MM.1S (cell line): ENCODE measurements at regions not wholly inside any gene's neighbourhood (a gene's known extent, or its start where the extent isn't known, plus 50 kb on each side); places are given as distances from the start of the nearest gene placed in this dataset.
A peak's percentile ranks its signal among the peaks of the same experiment; 100 is the strongest.

Experiments used
- DNase-seq: peaks from one replicate; pipeline ENCODE4 v3.0.0-alpha.2; 2015
- H2AFZ ChIP-seq: fragments of 300-600 bp; sonication (generic); 2 replicates; pipeline ENCODE4 v1.6.0; 2016; ENCODE audit warnings: antibody characterized with exemption, low read length
- H3F3A ChIP-seq: fragments of 300-600 bp; sonication (generic); 2 replicates; pipeline ENCODE4 v1.6.1; 2016; ENCODE audit warnings: mild to moderate bottlenecking, antibody characterized with exemption, low read length, moderate library complexity, mixed read lengths; ENCODE audit not compliant: insufficient read depth
- H3K27ac ChIP-seq: fragments of 300-600 bp; sonication (generic); 2 replicates; pipeline ENCODE4 v1.5.1; 2016; ENCODE audit warnings: mild to moderate bottlenecking, low read length
- H3K27me3 ChIP-seq: fragments of 300-600 bp; sonication (generic); replicated peaks from 2 replicates; pipeline ENCODE4 v1.6.0; 2016; ENCODE audit warnings: low read length; ENCODE audit not compliant: insufficient read depth
- H3K36me3 ChIP-seq: fragments of 300-600 bp; sonication (generic); replicated peaks from 2 replicates; pipeline ENCODE4 v1.6.1; 2016; ENCODE audit warnings: mild to moderate bottlenecking, low read length, mixed read lengths; ENCODE audit not compliant: insufficient read depth
- H3K4me1 ChIP-seq: fragments of 300-600 bp; sonication (generic); 2 replicates; pipeline ENCODE4 v1.6.1; 2016; ENCODE audit warnings: low read length, mixed read lengths
- H3K4me2 ChIP-seq: fragments of 300-600 bp; sonication (generic); 2 replicates; pipeline ENCODE4 v1.6.0; 2016; ENCODE audit warnings: low read depth, low read length
- H3K4me3 ChIP-seq: fragments of 300-600 bp; sonication (generic); 2 replicates; pipeline ENCODE4 v1.5.1; 2016; ENCODE audit warnings: low read length, mixed read lengths
- H3K79me2 ChIP-seq: fragments of 300-600 bp; sonication (generic); 2 replicates; pipeline ENCODE4 v1.6.1; 2016; ENCODE audit warnings: mixed run types, low read length, mixed read lengths
- H3K9ac ChIP-seq: fragments of 300-600 bp; sonication (generic); 2 replicates; pipeline ENCODE4 v1.6.1; 2016; ENCODE audit warnings: low read length, mixed read lengths
- H3K9me2 ChIP-seq: fragments of 300-600 bp; sonication (generic); replicated peaks from 2 replicates; pipeline ENCODE4 v1.6.1; 2016; ENCODE audit warnings: mild to moderate bottlenecking, low read length, mixed read lengths; ENCODE audit not compliant: insufficient read depth
- H3K9me3 ChIP-seq: fragments of 300-600 bp; sonication (generic); replicated peaks from 2 replicates; pipeline ENCODE4 v1.6.1; 2016; ENCODE audit warnings: mild to moderate bottlenecking, low read length, mixed read lengths; ENCODE audit not compliant: insufficient read depth
- H4K20me1 ChIP-seq: fragments of 300-600 bp; sonication (generic); 2 replicates; pipeline ENCODE4 v1.6.1; 2016; ENCODE audit warnings: mild to moderate bottlenecking, low read length, moderate library complexity, mixed read lengths; ENCODE audit not compliant: insufficient read depth
- EZH2 ChIP-seq: fragments of 300-600 bp; sonication (generic); optimal IDR thresholded peaks from 2 replicates; pipeline ENCODE3; 2017; ENCODE audit warnings: low read depth, mild to moderate bottlenecking, antibody characterized with exemption, low read length, mixed read lengths
- EZH2phosphoT487 ChIP-seq: fragments of 300-600 bp; sonication (generic); IDR thresholded peaks from 2 replicates; pipeline ENCODE4 v1.6.1; 2018; ENCODE audit warnings: antibody characterized with exemption, low read length
- TF ChIP-seq, protein P1 (sequence below): fragments of 300-600 bp; sonication (generic); IDR thresholded peaks from 2 replicates; pipeline ENCODE4 v1.5.1; 2016; ENCODE audit warnings: antibody characterized with exemption, low read length, mixed read lengths

DNA sequence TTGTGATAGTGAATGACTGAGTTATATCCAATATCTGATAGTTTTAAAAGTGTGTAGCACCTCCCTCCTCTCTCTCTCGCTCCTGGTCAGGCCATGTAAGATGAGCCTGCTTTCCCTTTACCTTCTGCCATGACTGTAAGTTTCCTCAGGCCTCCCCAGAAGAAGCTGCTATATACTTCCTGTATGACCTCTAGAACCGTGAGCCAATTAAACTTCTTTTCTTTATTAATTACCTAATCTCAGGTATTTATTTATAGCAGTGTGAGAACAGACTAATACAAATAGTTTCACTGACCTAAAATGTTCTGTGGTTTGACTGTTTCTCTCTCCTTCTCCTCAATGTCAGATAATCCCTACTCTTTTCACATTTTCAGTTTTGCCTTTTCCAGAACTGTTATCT, 321.3 kb upstream of the MBL2 start:
- Histone ChIP-seq H3K4me1 (peaks cover 7% of the 10 kb centered on the region; the same call in 1 of the 2 replicates), H3K27ac (no peak overlapping the region), H3F3A (no peaks in the 10 kb centered on the region; the same call in 1 of the 2 replicates), H2AFZ (no peak overlapping the region), H3K4me2 (peak overlapping the region; percentile 10; the same call in 1 of the 2 replicates), H3K9ac (no peak overlapping the region), H3K79me2 (no peaks in the 10 kb centered on the region), H3K36me3 (no peaks in the 10 kb centered on the region), H3K27me3 (no peaks in the 10 kb centered on the region), H3K4me3 (no peak overlapping the region), H3K9me3 (no peaks in the 10 kb centered on the region), H4K20me1 (no peaks in the 10 kb centered on the region), H3K9me2 (no peaks in the 10 kb centered on the region)
- TF ChIP-seq, protein P1, sequence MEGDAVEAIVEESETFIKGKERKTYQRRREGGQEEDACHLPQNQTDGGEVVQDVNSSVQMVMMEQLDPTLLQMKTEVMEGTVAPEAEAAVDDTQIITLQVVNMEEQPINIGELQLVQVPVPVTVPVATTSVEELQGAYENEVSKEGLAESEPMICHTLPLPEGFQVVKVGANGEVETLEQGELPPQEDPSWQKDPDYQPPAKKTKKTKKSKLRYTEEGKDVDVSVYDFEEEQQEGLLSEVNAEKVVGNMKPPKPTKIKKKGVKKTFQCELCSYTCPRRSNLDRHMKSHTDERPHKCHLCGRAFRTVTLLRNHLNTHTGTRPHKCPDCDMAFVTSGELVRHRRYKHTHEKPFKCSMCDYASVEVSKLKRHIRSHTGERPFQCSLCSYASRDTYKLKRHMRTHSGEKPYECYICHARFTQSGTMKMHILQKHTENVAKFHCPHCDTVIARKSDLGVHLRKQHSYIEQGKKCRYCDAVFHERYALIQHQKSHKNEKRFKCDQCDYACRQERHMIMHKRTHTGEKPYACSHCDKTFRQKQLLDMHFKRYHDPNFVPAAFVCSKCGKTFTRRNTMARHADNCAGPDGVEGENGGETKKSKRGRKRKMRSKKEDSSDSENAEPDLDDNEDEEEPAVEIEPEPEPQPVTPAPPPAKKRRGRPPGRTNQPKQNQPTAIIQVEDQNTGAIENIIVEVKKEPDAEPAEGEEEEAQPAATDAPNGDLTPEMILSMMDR = no peak
- TF ChIP-seq EZH2phosphoT487 = no peak
- DNase-seq = peak; percentile 27

DNA sequence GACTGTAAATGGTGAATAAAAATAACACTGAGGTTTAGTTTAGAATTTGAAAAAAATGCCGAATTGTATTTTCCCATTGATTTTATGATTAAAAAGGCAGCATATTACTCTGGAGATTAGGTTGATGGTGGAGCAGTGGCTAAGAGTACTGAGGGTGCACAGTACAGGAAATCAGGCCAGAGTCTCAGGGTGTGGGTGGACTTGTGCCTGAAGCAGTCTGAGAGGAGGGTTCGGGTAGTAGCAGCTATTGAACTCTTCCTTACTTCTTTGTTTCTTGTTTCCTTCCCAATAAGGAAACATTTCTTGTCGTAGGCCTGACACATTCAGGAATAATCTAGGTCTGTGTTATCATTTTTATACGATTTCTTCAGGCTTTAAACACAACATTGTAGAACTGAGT, 319.0 kb upstream of the MBL2 start:
- no peak overlapping the region for H2AFZ ChIP-seq
- no peak overlapping the region for H3K4me3 ChIP-seq
- H3K9ac ChIP-seq = no peak overlapping the region
- no peaks in the 10 kb centered on the region for H3K9me3 ChIP-seq
- peaks cover 7% of the 10 kb centered on the region; the same call in 1 of the 2 replicates for H3K4me1 ChIP-seq
- no peaks in the 10 kb centered on the region for H3K27me3 ChIP-seq
- no peaks in the 10 kb centered on the region for H3K9me2 ChIP-seq
- no peak for DNase-seq
- no peak overlapping the region for H3K4me2 ChIP-seq
- no peak overlapping the region for H3K27ac ChIP-seq
- H4K20me1 ChIP-seq = no peaks in the 10 kb centered on the region
- no peaks in the 10 kb centered on the region for H3K36me3 ChIP-seq
- no peaks in the 10 kb centered on the region; the same call in 1 of the 2 replicates for H3F3A ChIP-seq
- TF ChIP-seq EZH2 (no peak), EZH2phosphoT487 (no peak)
- TF ChIP-seq, protein P1 = no peak
- no peaks in the 10 kb centered on the region for H3K79me2 ChIP-seq

DNA sequence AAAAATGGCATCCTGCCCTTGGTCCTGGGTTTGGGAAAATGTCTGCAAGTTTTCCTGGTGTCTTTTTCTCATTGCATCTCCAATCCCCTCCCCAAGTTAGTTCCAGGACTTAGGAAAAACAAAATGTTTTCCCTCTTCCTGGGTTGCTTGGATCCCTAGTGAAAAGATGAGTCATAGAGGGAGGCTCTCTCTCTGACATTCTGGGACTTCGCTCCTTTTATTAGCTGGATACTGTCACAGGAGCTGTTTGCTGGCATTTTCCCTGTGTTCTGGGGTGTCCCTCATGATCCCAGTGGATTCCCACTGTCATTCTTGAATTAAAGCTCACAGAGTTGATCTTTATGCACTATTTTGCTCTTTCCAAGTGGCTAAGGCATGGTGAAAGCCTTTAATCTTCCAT, 316.4 kb upstream of the MBL2 start:
- no peaks in the 10 kb centered on the region for H3K4me1 ChIP-seq
- no peaks in the 10 kb centered on the region for H3K9me2 ChIP-seq
- H3F3A ChIP-seq = no peaks in the 10 kb centered on the region
- no peaks in the 10 kb centered on the region for H4K20me1 ChIP-seq
- H3K79me2 ChIP-seq = no peaks in the 10 kb centered on the region
- no peaks in the 10 kb centered on the region for H3K27me3 ChIP-seq
- no peak overlapping the region for H3K27ac ChIP-seq
- no peaks in the 10 kb centered on the region for H3K36me3 ChIP-seq
- no peak overlapping the region for H3K9ac ChIP-seq
- no peak for DNase-seq
- H3K4me2 ChIP-seq = no peak overlapping the region
- H2AFZ ChIP-seq = no peak overlapping the region
- TF ChIP-seq EZH2 (no peak), EZH2phosphoT487 (no peak)
- H3K4me3 ChIP-seq = no peak overlapping the region
- no peaks in the 10 kb centered on the region for H3K9me3 ChIP-seq

DNA sequence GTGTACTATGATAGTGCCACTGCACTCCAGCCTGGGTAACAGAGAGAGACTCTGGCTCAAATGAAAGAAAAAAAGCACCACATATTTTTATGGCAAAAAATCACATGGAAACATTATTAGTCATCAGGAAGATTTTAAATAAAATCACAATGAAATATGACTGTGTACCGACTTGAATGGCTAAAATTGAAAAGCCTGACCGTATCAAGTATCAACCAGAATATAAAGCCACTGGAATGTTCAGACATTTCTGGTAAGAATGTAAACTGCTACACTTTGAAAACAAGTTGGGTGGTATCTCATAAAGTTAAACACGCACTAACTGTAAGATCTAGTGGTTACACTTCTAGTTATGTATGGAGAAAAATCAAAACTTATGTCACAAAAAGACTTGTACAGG, 306.7 kb upstream of the MBL2 start:
- Histone ChIP-seq H3K4me1 (no peaks in the 10 kb centered on the region), H3K27ac (no peak overlapping the region), H3K9ac (no peak overlapping the region), H2AFZ (no peak overlapping the region), H3K27me3 (no peaks in the 10 kb centered on the region), H3K9me3 (no peaks in the 10 kb centered on the region), H3F3A (no peaks in the 10 kb centered on the region), H3K4me3 (no peak overlapping the region), H4K20me1 (no peaks in the 10 kb centered on the region), H3K9me2 (no peaks in the 10 kb centered on the region), H3K36me3 (no peaks in the 10 kb centered on the region), H3K79me2 (no peaks in the 10 kb centered on the region), H3K4me2 (no peak overlapping the region)
- DNase-seq = no peak
- TF ChIP-seq EZH2phosphoT487 (no peak), EZH2 (no peak)
- TF ChIP-seq, protein P1 = no peak
